Hematopoietic multipotent progenitor cell treated with erythropoietin and hydrocortisone succinate and interleukin-3 and kit ligand, for 8 days (in vitro differentiated cells): ENCODE measurements at regions not wholly inside any gene's neighbourhood (a gene's known extent, or its start where the extent isn't known, plus 50 kb on each side); places are given as distances from the start of the nearest gene placed in this dataset.

Source experiments
- DNase-seq: peaks from one replicate; pipeline ENCODE4 v3.0.0-alpha.2; 2015

GRCh38 chr1:116851846-116852245, 57.9 kb upstream of the PTGFRN start:
- no peak for DNase-seq

GRCh38 chr1:116852367-116852766, 57.3 kb upstream of the PTGFRN start:
- DNase-seq, result no peak

GRCh38 chr1:116852910-116853309, 56.8 kb upstream of the PTGFRN start:
- DNase-seq, result no peak

GRCh38 chr1:116853680-116854402, 55.9 kb upstream of the PTGFRN start:
- DNase-seq, result no peak

- no peak for DNase-seq
These were observed 55.4 kb upstream of the PTGFRN start for GRCh38 chr1:116854403-116854690.

- no peak for DNase-seq
These were observed 55.0 kb upstream of the PTGFRN start for GRCh38 chr1:116854716-116855115.

GRCh38 chr1:116855191-116855619, 54.5 kb upstream of the PTGFRN start:
- DNase-seq, result peak; percentile 17

- no peak for DNase-seq
These were observed 53.9 kb upstream of the PTGFRN start for GRCh38 chr1:116855773-116856201.

- DNase-seq, result no peak
These were observed 53.4 kb upstream of the PTGFRN start for GRCh38 chr1:116856312-116856711.

GRCh38 chr1:116857092-116857491, 52.6 kb upstream of the PTGFRN start:
- no peak for DNase-seq
